Gastroesophageal sphincter (tissue), 4 donors: ENCODE measurements at regions not wholly inside any gene's neighbourhood (a gene's known extent, or its start where the extent isn't known, plus 50 kb on each side); places are given as distances from the start of the nearest gene placed in this dataset.
"Not testable (repeated sequence)": the region's sequence is repeated elsewhere in the genome, so short reads cannot be mapped to it uniquely, and the experiment has no call there.

Experiments used
- ATAC-seq: fragments of 150-250 bp; one replicate; pipeline ENCODE4 v1.9.1; 2016; ENCODE audit warnings: mild to moderate bottlenecking, moderate library complexity
- H3K27ac ChIP-seq, 4 donors: fragments of 200-600 bp; sonication (generic) in 3 of 4; 1 replicate in 3 of 4; 2 replicates in 1 of 4; pipeline ENCODE4 v1.5.1; 2016 to 2019
- H3K27me3 ChIP-seq: fragments of 200-600 bp; sonication (generic); one replicate; pipeline ENCODE4 v1.5.1; 2019
- H3K36me3 ChIP-seq, 2 donors: fragments of 200-600 bp; sonication (generic); one replicate each; pipeline ENCODE4 v1.5.1; 2019; ENCODE audit warnings: control low read depth in 1 of 2
- H3K4me1 ChIP-seq, 3 donors: fragments of 200-600 bp; sonication (generic); 1 replicate in 2 of 3; 2 replicates in 1 of 3; pipeline ENCODE4 v1.5.1; 2016 to 2019; ENCODE audit warnings: control low read depth in 2 of 3
- H3K4me3 ChIP-seq, 2 donors: fragments of 200-600 bp; sonication (generic); one replicate each; pipeline ENCODE4 v1.5.1; 2019; ENCODE audit warnings: mild to moderate bottlenecking in 1 of 2, moderate library complexity in 1 of 2
- H3K9me3 ChIP-seq, 3 donors: fragments of 200-600 bp; sonication (generic); one replicate each; pipeline ENCODE4 v1.5.1; 2017 to 2019; ENCODE audit warnings: control low read depth in 2 of 3
- EP300 ChIP-seq: sonication (generic); formaldehyde crosslinking; IDR thresholded peaks from one replicate; pipeline ENCODE4 v1.6.1; 2017; ENCODE audit warnings: antibody characterized with exemption, mild to moderate bottlenecking
- POLR2A ChIP-seq, 2 donors: fragments of 450-650 bp; IDR thresholded peaks; one replicate each; pipeline ENCODE4 v1.6.1; 2017; ENCODE audit warnings: antibody characterized with exemption in 2 of 2, mild to moderate bottlenecking in 2 of 2, moderate library complexity in 1 of 2
- POLR2AphosphoS5 ChIP-seq: sonication (generic); formaldehyde crosslinking; IDR thresholded peaks from one replicate; pipeline ENCODE4 v1.6.1; 2017; ENCODE audit warnings: antibody characterized with exemption
- WGBS, 2 donors: methylation state at CpG; one replicate each; pipeline ENCODE4 v1.1.5; 2018; ENCODE audit warnings: low coverage in 1 of 2; 5-methylcytosine and 5-hydroxymethylcytosine counted together
- small RNA-seq, 4 donors: library from RNA; depleted of rRNA; stranded (forward); fragments of <200 nt; gene quantifications; one replicate each; pipeline ENCODE3, GENCODE V24; 2016
- TF ChIP-seq, protein P1 (sequence below), 4 experiments: fragments of 200-600 bp in 2 of 4; fragments of 450-650 bp in 2 of 4; sonication (generic) in 1 of 4; IDR thresholded peaks; one replicate each; pipeline ENCODE4 v1.5.1; 2017 to 2019; ENCODE audit warnings: antibody characterized with exemption in 4 of 4, mild to moderate bottlenecking in 2 of 4, moderate library complexity in 2 of 4

DNA sequence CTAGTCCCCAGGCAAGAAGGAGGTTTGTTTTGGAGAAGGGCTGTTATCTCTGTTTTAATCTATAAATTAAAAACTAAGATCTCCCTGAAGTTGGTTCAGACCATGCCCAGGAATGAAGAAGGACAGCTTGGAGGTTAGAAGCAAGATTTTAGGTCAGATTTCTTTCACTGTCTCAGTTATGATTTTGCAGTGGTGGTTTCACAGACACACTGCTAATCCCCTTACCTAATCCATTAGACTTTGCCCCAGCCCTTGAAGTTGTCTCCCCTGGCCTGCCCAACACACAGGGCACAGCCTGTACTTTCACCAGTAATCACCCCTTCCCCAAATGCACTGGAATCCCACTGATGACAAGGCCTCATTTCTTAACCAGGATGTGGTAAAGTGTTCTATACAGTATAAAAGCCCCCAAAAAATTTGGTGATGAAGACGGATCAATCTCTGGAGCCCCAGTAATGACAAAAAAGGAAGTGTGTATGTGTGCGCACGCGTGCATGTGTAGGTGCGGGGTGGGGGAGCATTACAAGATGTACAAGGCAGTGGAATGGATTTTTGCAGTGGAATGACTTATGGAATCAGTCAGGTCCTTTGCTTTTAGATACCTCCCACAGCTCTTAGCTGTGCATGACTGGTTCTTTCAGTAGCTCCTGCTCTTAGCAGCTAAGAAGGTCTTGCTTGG lies 73.1 kb upstream of the TERB2 start:
- no peak overlapping the region for H3K4me3 ChIP-seq
- ATAC-seq = no peak
- no peaks in the 10 kb centered on the region for H3K27me3 ChIP-seq
- no peaks in the 10 kb centered on the region for H3K4me1 ChIP-seq
- no peaks in the 10 kb centered on the region for H3K36me3 ChIP-seq
- TF ChIP-seq, protein P1, sequence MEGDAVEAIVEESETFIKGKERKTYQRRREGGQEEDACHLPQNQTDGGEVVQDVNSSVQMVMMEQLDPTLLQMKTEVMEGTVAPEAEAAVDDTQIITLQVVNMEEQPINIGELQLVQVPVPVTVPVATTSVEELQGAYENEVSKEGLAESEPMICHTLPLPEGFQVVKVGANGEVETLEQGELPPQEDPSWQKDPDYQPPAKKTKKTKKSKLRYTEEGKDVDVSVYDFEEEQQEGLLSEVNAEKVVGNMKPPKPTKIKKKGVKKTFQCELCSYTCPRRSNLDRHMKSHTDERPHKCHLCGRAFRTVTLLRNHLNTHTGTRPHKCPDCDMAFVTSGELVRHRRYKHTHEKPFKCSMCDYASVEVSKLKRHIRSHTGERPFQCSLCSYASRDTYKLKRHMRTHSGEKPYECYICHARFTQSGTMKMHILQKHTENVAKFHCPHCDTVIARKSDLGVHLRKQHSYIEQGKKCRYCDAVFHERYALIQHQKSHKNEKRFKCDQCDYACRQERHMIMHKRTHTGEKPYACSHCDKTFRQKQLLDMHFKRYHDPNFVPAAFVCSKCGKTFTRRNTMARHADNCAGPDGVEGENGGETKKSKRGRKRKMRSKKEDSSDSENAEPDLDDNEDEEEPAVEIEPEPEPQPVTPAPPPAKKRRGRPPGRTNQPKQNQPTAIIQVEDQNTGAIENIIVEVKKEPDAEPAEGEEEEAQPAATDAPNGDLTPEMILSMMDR (IDR thresholded peaks at IDR 0.05) = no peak
- TF ChIP-seq EP300 = no peak
- no peak for TF ChIP-seq POLR2A (IDR thresholded peaks at IDR 0.05)
- TF ChIP-seq POLR2AphosphoS5 = no peak
- 89 to 96% methylated on average over 4 to 5 of the region's 5 CpGs for WGBS, 2 donors
- no peak overlapping the region for H3K27ac ChIP-seq
- H3K9me3 ChIP-seq = no peaks in the 10 kb centered on the region

DNA sequence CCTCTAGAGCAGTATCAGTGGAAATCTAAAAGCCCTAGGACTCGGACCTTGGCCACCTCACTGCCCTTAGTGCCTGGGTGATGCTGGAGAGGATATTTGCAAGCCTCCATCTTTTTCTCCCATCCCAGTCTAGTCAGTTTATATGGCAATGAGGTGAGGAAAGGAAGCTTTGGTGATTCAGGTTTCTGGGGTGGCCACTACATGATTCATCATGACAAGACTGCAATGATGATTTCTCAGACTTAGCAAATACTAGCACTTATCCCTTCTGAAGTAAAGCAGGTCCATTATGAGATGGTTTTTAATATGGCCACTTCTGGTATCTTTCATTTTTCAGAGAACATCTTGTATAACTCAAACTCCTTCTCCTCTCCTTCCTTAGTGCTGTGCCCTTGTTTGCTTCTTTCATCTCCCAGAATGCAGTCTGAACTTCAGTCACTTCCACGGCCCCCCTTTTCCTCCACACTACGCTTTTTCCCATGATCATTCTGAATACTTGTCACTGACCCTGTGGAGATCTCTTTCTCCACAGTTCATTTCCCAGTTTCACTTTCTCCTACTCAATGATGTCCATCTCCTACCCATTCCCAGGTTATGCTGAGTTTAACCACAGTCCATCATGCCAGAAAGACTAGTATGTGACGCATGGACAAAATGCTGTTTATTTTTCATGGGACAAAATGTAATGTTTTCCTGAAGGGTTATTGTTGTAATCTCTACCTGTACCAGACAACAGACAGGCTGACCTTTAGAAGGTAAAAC lies 57.4 kb upstream of the TERB2 start:
- 75% methylated on average over 1 of the region's 4 CpGs; no CpG with 5 or more reads in 1 of the 2 donors for WGBS, 2 donors
- ATAC-seq = not testable (repeated sequence)

DNA sequence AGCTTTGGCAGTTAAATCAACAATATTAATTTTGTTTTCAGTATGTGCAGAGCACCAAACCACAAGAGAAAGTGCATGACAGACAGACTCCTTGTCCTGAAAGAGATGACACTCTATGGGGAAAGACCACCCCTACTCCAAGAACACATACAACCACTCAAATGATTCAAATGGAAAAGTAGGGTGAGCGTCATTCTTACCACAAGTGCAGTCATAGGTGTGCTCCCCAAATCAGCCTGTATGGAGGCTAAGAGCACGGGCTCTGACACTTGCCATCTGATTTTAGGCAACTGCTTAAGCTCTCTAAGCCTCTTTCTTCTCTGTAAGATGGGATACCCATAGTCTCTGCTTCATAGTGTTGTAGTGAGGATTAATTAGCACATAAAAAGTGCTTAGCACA lies 56.7 kb upstream of the TERB2 start:
- H3K4me1 ChIP-seq, ATAC-seq, H3K27ac ChIP-seq, H3K36me3 ChIP-seq, H3K9me3 ChIP-seq, H3K4me3 ChIP-seq: not testable (repeated sequence)
- WGBS, 2 donors = 80% methylated on average over 1 of the region's 2 CpGs; no CpG with 5 or more reads in 1 of the 2 donors
- peaks cover 14% of the 10 kb centered on the region for H3K27me3 ChIP-seq

More for the DNA sequence above, 57.4 kb upstream of the TERB2 start:
- peaks cover 14% of the 10 kb centered on the region for H3K27me3 ChIP-seq
- H3K4me1 ChIP-seq, H3K4me3 ChIP-seq, H3K36me3 ChIP-seq, H3K27ac ChIP-seq, H3K9me3 ChIP-seq: not testable (repeated sequence)

DNA sequence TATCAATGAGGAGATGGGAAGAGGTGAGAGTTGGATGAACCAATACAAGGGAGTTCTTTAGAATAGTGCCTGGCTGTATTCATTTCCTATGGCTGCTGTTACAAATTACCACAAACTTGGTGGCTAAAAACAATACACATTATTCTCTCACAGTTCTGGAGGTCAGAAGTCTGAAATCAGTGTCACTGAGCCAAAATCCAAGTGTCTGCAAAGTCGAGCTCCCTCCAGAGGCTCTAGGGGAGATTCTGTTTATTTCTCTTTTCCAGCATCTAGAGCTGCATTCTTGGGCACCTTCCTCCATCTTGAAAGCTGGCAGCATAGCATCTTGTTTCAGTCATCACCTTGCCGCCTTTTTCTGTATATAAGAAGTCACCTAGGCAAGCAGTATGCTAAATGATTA lies 55.7 kb upstream of the TERB2 start:
- not testable (repeated sequence) for H3K27me3 ChIP-seq, H3K4me1 ChIP-seq, H3K27ac ChIP-seq, H3K4me3 ChIP-seq, H3K36me3 ChIP-seq, H3K9me3 ChIP-seq, ATAC-seq
- 22 to 58% methylated on average over 2 of the region's 2 CpGs for WGBS, 2 donors

DNA sequence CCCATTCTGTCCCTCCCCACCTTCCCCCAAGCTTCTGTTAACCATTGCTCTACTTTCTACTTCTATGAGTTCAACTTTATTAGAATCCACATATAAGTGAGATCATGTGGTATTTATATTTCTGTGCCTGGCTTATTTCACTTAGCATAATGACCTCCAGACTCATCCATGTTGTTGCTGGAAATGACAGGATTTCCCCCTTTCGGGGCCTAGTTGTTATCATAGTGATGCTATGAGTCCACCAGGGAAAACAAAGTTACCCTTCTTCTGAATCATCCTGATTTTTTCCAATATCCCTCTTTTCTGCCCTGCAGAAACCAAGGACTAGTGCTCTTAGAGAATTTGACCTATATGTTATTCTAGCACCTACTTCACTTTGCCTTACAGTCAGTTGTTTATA lies 53.2 kb upstream of the TERB2 start:
- H3K4me3 ChIP-seq, H3K9me3 ChIP-seq, H3K27ac ChIP-seq, H3K27me3 ChIP-seq, ATAC-seq, H3K4me1 ChIP-seq, H3K36me3 ChIP-seq: not testable (repeated sequence)
- WGBS, 2 donors = 75 to 78% methylated on average over 1 of the region's 1 CpG

DNA sequence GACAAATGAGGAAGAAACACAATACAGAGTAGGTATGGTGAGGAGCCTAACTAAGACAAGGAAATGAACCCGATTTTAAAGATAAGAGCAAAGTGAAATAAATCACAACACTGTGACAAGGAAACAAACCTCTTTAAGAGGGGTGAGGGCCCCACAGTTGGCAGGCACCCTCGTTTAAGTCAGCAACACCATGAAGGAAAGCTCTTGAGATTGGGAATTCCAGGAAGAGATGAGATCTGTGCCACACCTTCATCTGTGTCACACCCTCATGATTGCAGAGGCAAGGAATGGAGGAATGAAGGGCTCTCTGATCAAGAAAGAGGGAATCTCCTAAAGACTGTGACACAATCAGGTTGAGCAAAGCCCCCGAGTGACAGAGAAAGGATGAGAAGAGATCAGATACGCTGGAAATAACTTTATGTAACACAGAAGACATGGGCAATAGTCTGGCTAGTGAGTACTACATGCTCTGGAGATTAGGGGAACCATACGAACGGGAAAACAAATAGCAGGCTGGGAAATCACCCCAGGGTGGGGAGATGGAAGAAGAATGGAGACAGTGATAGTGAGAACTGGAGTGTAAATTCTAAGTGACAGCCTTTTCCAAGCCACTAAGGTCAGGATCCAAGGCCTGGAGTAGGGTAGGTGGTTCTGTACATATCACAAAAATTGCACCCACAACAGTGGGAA lies 51.7 kb upstream of the TERB2 start:
- not testable (repeated sequence) for H3K36me3 ChIP-seq, H3K27ac ChIP-seq, H3K9me3 ChIP-seq, H3K4me1 ChIP-seq, H3K27me3 ChIP-seq, ATAC-seq, H3K4me3 ChIP-seq
- 58 to 65% methylated on average over 3 to 6 of the region's 6 CpGs for WGBS, 2 donors

Small RNAs in the stretch of these regions (small RNA-seq; reads per million reads assigned to genes)
- gene RF00019 (0 reads per million in 4 donors), gene RNU1-119P (0 to 0.12 (median 0) reads per million in 4 donors)
